ENCODE measurements at regions not wholly inside any gene's neighbourhood (a gene's known extent, or its start where the extent isn't known, plus 50 kb on each side); places are given as distances from the start of the nearest gene placed in this dataset.
"Not testable (repeated sequence)": the region's sequence is repeated elsewhere in the genome, so short reads cannot be mapped to it uniquely, and the experiment has no call there.

- no peak for DNase-seq (ENCODE audit: low spot score)
- Mint-ChIP-seq H3K9me3 (ENCODE audit: low read depth) (no peaks in the 10 kb centered on the region), H3K4me3 (ENCODE audit: unreplicated experiment) (no peak overlapping the region), H3K36me3 (ENCODE audit: low read depth) (no peaks in the 10 kb centered on the region), H3K4me1 (ENCODE audit: low read depth) (peaks cover 46% of the 10 kb centered on the region), H3K27ac (ENCODE audit: unreplicated experiment) (no peak overlapping the region), H3K27me3 (ENCODE audit: low read depth) (no peaks in the 10 kb centered on the region)
- TF ChIP-seq, protein P1, sequence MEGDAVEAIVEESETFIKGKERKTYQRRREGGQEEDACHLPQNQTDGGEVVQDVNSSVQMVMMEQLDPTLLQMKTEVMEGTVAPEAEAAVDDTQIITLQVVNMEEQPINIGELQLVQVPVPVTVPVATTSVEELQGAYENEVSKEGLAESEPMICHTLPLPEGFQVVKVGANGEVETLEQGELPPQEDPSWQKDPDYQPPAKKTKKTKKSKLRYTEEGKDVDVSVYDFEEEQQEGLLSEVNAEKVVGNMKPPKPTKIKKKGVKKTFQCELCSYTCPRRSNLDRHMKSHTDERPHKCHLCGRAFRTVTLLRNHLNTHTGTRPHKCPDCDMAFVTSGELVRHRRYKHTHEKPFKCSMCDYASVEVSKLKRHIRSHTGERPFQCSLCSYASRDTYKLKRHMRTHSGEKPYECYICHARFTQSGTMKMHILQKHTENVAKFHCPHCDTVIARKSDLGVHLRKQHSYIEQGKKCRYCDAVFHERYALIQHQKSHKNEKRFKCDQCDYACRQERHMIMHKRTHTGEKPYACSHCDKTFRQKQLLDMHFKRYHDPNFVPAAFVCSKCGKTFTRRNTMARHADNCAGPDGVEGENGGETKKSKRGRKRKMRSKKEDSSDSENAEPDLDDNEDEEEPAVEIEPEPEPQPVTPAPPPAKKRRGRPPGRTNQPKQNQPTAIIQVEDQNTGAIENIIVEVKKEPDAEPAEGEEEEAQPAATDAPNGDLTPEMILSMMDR (IDR thresholded peaks at IDR 0.05) = no peak
Measured at GRCh38 chr2:111620281-111620680, 263.7 kb downstream of the ANAPC1 start.

DNA sequence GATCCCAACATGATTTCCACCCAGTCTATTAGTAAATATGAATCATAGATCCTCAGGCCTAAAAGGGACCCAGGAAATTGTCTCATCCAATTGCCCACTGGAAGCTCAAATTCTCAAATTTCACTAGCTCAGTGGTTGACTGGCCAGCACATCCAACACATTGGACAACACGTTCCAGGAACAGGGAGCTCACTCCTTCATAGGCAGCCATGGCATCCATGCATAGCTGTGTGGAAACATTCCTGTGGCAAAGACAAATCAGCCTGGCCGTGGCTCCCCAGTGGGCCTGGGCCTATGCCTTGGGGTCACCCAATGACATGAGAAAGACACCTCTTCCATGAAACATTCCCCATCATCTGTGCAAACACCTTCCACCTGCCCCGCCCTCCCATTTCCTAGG is 261.1 kb downstream of the ANAPC1 start:
- Mint-ChIP-seq H3K9me3 (ENCODE audit: low read depth) (peaks cover 12% of the 10 kb centered on the region), H3K27me3 (ENCODE audit: low read depth) (no peaks in the 10 kb centered on the region), H3K36me3 (ENCODE audit: low read depth) (peaks cover 5% of the 10 kb centered on the region), H3K4me1 (ENCODE audit: low read depth) (peaks cover 20% of the 10 kb centered on the region), H3K4me3 (ENCODE audit: unreplicated experiment) (no peak overlapping the region), H3K27ac (ENCODE audit: unreplicated experiment) (no peak overlapping the region)
- DNase-seq (ENCODE audit: low spot score) = no peak
- TF ChIP-seq, protein P1 (IDR thresholded peaks at IDR 0.05) = no peak

GRCh38 chr2:111623380-111623779 is 260.6 kb downstream of the ANAPC1 start:
- no peak overlapping the region for H3K4me3 Mint-ChIP-seq (ENCODE audit: unreplicated experiment)
- DNase-seq (ENCODE audit: low spot score) = no peak
- H3K27me3 Mint-ChIP-seq (ENCODE audit: low read depth) = no peaks in the 10 kb centered on the region
- TF ChIP-seq, protein P1 (IDR thresholded peaks at IDR 0.05) = no peak
- H3K27ac Mint-ChIP-seq (ENCODE audit: unreplicated experiment) = no peak overlapping the region
- peaks cover 15% of the 10 kb centered on the region for H3K4me1 Mint-ChIP-seq (ENCODE audit: low read depth)
- peaks cover 16% of the 10 kb centered on the region for H3K9me3 Mint-ChIP-seq (ENCODE audit: low read depth)
- peaks cover 8% of the 10 kb centered on the region for H3K36me3 Mint-ChIP-seq (ENCODE audit: low read depth)

GRCh38 chr2:111624411-111625156 is 259.4 kb downstream of the ANAPC1 start:
- Mint-ChIP-seq H3K36me3 (ENCODE audit: low read depth) (peaks cover 11% of the 10 kb centered on the region), H3K27ac (ENCODE audit: unreplicated experiment) (no peak overlapping the region), H3K9me3 (ENCODE audit: low read depth) (peaks cover 24% of the 10 kb centered on the region), H3K4me1 (ENCODE audit: low read depth) (peaks cover 6% of the 10 kb centered on the region), H3K4me3 (ENCODE audit: unreplicated experiment) (no peak overlapping the region), H3K27me3 (ENCODE audit: low read depth) (no peaks in the 10 kb centered on the region)
- DNase-seq (ENCODE audit: low spot score) = no peak
- TF ChIP-seq, protein P1 (IDR thresholded peaks at IDR 0.05) = no peak

DNA sequence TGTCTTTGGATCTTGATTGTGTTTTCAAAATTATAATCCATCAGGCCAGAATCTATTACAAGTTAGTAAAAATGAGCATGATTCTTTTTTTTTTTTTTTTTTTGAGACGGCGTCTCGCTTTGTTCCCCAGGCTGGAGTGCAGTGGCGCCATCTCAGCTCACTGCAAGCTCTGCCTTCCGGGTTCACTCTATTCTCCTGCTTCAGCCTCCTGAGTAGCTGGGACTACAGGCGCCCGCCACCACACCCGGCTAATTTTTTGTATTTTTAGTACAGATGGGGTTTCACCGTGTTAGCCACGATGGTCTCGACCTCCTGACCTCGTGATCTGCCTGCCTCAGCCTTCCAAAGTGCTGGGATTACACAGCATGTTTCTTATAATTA is 258.8 kb downstream of the ANAPC1 start:
- not testable (repeated sequence) for H3K4me1 Mint-ChIP-seq (ENCODE audit: low read depth); H3K4me3 Mint-ChIP-seq (ENCODE audit: unreplicated experiment); H3K27me3 Mint-ChIP-seq (ENCODE audit: low read depth); DNase-seq (ENCODE audit: low spot score); H3K27ac Mint-ChIP-seq (ENCODE audit: unreplicated experiment)
- Mint-ChIP-seq H3K36me3 (ENCODE audit: low read depth) (peaks cover 11% of the 10 kb centered on the region), H3K9me3 (ENCODE audit: low read depth) (peaks cover 29% of the 10 kb centered on the region)

Data from chondrocyte (in vitro differentiated cells).